ENCODE measurements at regions not wholly inside any gene's neighbourhood (a gene's known extent, or its start where the extent isn't known, plus 50 kb on each side); places are given as distances from the start of the nearest gene placed in this dataset.
A peak's percentile ranks its signal among the peaks of the same experiment; 100 is the strongest.
"Not testable (repeated sequence)": the region's sequence is repeated elsewhere in the genome, so short reads cannot be mapped to it uniquely, and the experiment has no call there.

DNA sequence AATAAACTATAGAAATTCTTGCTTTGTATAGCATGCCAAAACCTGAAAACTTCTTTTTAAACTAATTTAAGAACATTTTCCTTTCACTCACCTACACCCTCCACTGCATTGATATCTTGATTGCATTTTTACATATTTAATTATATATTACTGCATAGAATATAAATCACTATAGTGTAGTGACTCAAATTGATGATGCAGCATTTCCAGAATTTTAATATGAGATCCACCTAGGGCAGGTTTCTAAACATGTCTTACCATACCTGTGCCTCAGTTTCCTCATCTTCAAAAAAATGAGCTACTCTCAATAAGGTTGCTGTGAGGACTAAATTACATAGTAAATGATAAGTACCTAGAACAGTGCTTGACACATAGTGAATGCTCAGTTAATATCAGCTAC, 881.5 kb downstream of the RPS29 start:
- no peak for DNase-seq

DNA sequence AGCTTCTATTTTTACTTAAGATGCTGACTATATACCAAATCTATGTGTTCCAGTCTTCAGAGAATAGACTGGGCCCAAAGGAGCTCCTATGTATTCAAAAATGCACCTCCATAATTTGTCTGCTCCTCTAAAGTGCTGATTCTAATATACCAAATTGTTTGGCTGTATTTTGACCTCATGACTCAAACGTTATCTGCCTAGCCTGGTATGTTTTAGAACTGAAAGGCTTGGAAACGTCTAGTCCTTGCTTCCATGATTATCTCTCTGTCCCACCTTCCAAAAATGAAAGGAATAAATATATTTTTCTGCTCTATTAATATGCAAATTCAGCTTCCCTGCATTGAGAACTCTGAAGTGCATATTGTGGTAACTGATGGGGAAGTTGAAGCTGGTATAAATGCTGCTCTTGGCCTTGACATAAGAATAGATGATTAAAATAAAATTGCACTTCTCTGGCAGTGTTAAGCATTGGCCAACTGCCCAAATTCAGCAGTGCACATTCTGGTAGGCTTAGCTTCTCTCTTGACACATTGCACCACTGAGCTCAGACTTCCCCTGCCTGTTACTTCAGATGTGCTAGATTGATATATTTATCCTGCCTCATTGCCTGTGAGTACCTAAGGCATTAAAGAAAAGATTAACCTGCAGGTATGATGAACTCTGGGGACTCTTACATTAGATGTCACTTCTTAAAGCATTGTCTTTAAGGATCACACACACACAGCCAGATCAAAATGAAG, 882.3 kb downstream of the RPS29 start:
- DNase-seq, result no peak

DNA sequence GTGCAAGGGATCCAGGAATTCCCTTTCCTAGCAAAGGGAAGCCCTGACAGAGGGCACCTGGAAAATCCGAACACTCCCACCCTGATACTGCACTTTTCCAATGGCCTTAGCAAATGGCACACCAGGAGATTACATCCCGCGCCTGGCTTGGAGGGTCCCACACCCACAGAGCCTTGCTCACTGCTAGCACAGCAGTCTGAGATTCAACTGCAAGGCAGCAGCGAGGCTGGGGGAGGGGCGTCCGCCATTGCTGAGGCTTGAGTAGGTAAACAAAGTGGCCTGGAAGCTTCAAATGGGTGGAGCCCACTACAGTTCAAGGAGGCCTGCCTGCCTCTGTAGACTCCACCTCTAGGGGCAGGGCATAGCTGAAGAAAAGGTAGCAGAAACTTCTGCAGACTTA, 888.8 kb downstream of the RPS29 start:
- DNase-seq, result not testable (repeated sequence)

DNA sequence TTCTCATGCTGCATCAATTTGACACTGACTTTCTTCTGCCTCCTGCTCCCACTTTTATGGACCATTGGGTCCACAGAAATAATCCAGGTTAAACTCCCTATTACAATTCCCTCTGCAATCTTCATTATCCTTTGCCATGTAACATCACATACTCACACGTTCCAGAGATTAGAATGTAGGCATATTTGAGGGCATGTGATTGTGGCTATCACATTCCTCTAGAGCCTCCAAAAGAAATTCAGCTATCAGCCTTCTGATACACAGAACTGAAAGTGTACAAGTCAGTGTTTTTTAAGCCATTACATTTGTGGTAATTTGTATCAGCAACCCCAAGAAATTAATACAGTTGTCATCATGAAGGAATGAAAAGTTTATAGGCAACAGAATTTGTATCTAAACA, 892.4 kb downstream of the RPS29 start:
- DNase-seq, result no peak

DNA sequence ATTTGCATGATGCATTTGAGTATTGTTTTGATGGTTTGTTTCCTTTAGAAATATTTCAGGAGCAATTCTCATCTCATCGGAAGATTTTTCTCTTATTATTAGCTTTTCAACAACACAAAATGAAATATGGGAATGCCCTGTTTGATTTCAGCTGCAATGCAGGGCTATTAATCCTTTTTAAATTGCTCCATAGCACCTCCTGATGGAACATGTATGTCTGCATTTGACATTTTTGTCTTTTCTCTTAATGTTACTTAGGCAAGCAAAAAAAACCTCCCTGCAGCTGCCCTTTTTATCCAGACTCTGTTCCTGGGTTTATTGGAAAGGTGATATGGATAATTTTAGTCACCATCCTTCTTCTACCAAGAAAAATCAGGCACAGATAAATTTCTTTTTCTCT, 895.8 kb downstream of the RPS29 start:
- no peak for DNase-seq

DNA sequence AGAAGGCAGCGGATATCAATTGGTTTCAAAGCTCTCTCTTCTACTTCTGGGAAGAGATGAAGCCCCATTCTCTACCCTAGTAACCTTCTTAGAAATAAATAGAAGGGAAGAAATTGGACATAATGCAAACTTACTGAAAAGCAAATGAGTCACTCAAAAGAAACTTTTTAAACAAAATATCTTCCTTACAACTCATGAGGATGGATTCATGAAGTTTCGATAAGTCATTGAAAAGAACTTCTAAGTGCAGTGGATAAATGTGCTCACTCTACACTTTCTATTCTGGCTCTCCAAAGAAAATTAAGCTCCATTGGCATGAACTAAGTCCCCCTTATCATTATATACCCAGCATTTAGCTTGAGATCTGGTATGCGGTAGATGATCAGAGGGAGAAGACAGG, 899.5 kb downstream of the RPS29 start:
- no peak for DNase-seq

DNA sequence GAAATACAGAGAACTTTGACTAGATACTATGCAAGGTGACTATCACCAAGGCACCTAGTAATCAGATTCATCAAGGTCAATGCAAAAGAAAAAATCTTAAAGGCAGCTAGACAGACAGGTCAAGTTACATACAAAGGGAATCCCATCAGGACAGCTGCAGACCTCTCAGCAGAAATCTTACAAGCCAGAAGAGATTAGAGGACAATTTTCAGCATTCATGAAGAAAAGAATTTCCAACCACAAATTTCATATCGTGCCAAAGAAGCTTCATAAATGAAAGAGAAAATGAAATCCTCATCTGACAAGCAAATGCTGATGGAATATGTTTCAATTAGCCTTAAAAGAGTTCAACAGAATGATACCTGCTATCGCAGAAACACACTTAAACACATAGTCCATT, 913.7 kb downstream of the RPS29 start:
- DNase-seq, result no peak

DNA sequence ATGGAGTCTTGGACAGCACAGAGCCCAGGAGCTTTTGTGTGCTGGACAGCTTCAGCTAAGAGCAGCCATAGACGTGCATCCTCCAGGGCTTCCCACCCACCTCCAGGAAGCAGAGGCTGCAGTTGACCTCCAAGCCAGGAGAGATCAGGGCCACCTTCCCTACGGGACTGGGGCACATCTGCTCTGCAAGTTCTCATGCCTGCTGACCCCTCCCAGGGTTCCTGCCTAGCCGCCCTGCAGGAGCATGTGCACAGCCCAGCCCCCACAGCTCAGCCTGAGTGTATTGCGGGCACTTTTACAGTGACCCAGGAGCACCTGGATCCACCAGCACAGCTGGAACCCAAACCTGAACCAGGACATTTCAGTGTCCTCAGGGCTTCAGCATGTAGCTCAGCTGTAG, 915.2 kb downstream of the RPS29 start:
- DNase-seq, result no peak

DNA sequence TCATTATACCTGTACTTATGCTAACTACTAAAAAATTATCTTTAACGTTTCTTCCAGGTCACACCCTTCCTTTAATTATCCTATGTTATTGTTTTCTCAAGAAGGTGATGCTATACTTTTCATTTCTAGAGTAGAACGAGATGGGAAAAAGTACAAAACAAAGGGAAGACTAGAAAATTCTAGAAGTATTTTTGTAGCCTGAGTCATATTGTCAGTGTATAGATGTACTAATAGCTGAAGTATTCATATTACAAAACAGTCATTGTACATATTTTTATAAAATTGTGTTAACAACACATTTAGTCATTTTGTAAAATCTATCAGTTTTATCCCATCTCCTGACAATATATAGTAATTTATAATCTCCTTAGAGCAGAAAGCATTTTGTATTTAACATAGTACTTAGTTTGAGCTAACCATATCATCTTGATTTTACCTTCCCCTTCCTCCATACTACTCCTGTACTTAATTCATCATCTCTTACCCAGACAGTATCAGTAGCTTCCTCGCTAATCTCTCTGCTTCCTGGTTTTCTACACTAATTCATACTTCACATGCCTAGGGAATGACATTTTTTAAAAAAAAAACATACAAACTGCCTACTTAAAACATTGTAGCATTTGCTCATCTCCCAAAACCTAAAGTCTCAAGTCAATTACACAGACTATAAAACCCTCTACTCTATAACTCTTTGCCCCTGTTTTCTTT, 920.9 kb downstream of the RPS29 start:
- peak; percentile 11 for DNase-seq

DNA sequence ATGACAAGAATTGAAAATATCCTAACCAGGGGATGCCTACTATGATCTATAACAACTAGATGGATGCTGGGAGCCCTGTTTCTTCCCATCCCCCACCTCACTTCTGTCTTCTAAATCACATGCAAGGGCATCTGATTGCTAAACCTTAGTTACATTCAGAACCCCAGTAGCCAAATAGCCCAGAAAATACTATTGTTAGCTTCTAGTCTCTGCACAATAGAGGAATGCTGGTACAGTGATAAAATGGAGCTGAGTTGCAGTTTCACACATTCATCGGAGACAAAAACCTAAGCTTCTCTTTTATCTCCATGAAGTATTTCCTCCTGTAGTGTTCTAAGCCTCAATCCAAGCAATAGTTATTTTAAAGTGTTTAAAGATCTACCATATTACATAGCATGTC, 942.9 kb downstream of the RPS29 start:
- DNase-seq, result no peak

DNA sequence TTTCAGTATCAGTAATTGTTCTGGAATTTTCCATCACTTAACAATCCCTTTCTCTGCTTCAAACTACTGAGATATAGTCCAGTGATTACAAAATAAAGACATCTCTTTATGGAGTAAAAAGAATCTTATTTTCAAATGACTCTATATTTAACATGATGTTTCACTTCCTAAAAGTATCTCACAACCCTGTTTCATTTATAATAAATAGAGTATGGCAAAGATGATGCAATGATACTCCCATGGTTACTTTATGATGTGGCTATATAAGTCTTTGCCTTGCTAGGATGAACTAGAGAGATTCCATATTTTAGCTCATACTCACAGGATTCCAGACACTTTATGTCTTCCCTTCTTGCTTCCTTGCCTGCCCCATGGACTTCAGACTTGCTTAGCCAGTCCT, 953.5 kb upstream of the MDGA2 start:
- no peak for DNase-seq

DNA sequence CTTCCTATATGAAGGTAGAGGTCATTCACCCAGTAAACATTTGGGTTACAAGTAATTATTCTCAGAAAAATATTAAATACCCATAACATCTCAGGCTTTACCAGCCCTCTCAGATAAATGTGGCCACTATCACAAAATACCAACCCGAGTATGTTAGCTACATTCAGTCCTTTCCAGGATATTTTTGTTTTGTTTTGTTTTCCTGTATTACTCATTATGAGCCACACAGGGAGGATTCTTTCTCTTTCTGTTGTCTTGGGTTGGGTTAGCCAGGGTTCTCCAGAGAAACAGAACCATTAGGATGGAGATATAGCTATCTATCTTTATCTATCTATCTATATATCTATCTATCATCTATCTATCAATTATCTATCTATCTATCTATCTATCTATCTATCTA, 947.6 kb upstream of the MDGA2 start:
- DNase-seq, result no peak

DNA sequence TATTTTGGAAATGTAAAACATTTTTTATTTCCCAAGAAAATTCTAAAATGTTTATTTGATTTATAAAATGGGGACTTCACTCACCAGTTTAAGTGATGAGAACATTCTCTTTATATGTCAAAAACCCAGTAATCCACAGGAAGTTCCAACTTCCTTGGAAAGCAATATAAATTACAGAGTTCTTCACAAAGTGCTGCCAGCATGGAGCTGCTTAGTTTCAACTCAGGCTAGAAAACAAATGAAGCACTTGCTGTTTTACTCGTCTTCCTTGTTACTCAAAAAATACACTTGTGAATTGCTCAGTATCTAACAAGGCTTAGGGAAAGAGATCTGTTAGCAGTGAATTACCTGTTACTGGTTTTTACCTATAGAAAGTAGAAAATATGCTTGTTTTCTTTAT, 942.7 kb upstream of the MDGA2 start:
- no peak for DNase-seq

DNA sequence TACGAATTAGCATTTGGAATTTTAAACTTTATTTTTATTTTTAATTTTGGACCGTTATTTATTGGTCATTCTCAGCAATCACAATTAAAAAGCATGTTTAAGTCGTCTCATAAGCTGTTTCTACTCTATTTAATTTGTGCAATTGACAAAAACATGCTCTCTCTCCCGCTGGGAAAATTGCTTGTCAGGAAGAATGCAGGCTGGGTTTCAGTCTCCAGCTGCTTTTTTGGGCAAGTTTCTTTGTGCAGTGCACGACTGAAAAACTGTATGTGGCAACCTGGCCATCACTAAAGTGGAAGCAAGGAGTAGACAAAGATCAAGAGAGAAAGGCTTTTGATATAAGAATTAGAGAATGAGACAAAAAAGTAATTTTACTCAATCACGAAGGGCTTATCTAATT, 941.5 kb upstream of the MDGA2 start:
- DNase-seq, result no peak

DNA sequence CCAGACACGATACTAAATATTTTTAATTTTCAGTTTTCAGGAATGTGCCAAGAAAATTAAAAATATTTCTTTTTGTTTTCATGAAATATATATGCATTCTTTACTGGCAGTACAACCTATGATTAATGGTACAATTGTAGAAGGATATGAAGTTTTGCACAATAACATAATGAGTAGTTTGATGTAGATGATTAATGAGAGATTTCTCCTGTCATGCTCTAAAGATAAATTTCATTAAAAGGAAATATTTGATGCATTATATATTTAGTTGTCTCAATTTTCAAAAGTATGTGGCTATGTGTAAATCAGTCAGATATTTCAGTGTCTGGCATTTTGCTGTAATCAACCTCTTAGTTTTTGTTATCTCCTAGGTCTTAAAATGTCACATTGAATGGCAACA, 940.2 kb upstream of the MDGA2 start:
- DNase-seq, result no peak

DNA sequence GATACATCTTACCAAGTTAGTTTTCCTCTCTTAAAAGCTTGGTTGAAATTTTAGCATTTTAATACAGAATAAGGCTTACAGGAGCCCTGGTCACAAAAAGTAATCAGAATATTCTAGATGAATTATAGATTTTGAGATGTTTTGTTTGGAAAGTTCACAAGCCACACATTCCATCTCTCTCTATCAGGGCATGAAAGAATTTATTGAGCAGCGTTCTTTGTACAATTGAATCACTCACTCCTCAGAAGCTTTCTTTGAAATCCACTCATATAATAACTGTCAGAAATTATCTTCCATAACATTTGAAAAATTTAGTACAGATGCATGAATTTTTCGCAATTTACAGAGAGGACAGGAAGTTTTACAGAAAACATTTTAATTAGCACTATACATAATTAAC, 938.6 kb upstream of the MDGA2 start:
- DNase-seq, result no peak

DNA sequence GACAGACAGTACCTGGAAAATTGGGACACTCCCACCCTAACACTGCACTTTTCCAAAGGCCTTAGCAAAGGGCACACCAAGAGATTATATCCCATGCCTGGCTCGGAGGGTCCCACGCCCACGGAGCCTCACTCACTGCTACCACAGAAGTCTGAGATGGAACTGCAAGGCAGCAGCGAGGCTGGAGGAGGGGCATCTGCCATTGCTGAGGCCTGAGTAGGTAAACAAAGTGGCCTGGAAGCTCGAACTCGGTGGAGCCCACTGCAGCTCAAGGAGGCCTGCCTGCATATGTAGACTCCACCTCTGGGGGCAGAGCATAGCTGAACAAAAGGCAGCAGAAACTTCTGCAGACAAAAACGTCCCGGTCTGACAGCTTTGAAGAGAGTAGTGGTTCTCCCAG, 931.6 kb upstream of the MDGA2 start:
- not testable (repeated sequence) for DNase-seq

DNA sequence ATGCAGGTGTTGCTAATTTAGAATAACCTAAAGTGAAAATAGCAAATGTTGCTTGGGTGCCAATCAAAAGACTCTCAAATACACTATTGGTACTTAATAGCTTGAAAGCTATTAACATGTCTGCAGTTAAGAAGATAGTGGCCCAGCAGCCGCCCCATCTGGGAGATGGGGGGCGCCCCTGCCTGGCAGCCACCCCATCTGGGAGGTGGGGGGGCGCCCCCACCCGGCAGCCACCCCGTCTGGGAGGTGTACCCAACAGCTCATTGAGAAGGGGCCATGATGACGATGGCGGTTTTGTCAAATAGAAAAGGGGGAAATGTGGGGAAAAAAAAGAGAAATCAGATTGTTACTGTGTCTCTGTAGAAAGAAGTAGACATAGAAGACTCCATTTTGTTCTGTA, 923.1 kb upstream of the MDGA2 start:
- DNase-seq, result no peak

DNA sequence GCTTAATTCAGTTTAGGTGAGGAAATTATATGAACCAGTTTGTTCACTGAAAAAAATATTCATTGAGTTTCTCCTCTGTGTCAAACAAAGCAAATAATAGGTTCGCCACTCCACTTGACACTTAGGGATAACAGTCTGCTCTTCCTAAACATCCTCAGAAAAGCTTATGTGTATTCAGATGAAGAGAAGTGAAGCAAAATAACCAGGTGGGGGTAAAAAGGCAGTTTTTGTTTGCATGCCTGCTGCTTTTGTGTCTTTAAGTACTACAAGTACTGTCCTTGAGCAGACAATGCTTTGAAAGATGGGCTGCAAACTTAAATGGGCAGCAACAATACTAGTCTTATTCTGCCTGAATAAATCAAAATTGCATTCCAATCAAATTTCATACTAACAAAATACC, 910.7 kb upstream of the MDGA2 start:
- DNase-seq, result no peak

DNA sequence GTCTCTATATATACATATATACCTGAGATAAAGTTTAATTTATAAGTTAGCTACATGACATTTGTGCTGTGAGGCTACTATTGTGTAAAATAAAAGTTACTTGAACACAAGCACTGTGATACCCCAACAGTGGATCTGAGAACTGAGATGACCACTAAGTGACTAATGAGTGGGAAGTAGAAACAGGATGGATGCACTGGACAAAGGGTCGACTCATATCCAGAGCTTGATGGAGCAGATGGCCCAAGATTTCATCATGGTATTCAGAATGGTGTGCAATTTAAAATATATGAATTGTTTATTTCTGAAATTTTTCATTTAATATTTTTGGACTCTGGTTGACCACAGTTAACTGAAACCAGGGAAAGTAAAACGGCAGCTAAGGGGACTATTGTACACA, 908.6 kb upstream of the MDGA2 start:
- no peak for DNase-seq

DNA sequence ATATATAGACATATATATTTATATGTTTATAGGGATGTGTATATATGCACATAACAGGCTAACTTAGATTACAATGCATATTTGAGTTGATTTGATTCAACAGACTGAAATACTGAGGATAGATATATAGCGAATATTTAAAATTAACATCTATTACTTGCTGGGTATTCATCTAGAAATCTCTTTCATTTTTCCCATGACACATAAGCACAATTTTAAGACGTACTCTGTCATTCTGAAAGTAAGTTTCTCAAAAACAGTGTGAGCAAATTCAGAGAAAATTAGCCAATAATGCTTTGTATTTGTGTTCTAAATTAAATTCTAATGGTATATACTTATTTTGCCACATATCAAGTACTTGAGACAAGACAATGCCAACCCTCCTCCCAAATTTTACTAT, 907.5 kb upstream of the MDGA2 start:
- no peak for DNase-seq

DNA sequence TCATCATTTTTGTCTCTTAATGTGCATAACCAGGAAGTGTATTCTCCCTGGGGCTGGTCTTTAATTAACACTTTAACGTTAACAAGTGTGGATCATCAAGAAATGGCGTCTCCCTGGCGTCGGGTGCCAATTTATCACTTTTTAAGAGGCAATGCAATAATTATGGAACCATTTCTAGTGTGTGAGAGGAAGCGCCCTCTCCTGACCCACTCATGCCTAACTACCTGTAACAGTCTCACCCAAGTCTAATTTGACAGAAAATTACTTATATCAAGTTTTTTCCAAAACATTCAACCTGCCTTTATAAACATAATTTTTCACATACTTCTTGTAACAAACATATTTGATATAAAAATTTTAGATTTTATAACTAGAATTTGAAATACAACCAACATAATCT, 905.3 kb upstream of the MDGA2 start:
- DNase-seq, result no peak

DNA sequence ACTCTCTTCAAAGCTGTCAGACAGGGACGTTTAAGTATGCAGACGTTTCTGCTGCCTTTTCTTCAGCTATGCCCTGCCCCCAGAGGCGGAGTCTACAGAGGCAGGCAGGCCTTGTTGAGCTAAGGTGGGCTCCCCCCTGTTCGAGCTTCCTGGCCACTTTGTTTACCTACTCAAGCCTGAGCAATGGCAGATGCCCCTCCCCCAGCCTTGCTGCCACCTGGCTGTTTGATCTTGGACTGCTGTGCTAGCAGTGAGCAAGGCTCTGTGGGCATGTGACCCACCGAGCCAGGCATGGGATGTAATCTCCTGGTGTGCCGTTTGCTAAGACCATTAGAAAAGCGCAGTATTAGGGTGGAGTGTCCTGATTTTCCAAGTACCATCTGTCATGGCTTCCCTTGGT, 900.4 kb upstream of the MDGA2 start:
- DNase-seq, result no peak

DNA sequence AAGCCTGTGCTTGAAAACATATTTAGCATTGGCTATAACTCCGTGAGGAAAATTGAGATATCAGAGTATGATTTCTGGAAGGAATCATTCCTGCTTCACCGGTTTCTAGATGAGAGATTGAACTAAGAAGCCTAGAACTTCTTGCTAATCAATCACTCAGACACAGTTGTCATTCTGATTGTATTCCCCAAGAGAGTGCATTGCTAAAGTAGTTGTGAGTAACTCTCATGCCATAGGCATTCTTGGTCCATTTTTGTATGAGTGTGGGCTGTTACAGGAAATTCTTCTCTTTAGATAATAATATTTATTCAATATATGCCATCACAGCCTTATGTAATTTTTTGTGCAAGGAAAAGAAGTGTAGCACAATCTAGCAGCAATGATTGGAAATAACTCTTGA, 893.3 kb upstream of the MDGA2 start:
- no peak for DNase-seq

DNA sequence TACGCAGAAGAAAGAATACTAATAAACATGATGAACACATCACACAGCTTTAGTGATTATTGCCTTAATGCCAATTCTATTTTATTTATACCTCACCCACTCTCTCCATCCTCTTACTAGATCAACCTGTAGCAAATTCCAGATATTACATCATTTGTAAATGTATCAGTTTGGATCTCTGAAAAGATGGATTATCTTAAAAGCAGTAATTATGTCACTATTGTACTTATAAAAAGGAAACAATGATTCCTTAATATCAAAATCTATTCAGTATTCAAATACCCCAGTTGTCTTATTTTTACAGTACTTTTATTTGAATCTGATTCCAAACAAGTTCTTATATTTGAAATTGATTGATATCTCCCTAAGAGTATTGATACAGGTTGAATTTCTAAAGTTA, 892.8 kb upstream of the MDGA2 start:
- no peak for DNase-seq

All from fibroblast of skin of back (primary cell).